Transverse colon (tissue), 4 donors: ENCODE measurements at regions not wholly inside any gene's neighbourhood (a gene's known extent, or its start where the extent isn't known, plus 50 kb on each side); places are given as distances from the start of the nearest gene placed in this dataset.

Experiments used
- DNase-seq: peaks from one replicate; pipeline ENCODE4 v3.0.0-alpha.2; 2019
- H3K27ac ChIP-seq, 4 donors: fragments of 200-600 bp; sonication (generic); 2 replicates each; pipeline ENCODE4 v1.5.1; 2016 to 2018; ENCODE audit warnings: inconsistent platforms in 4 of 4
- H3K27me3 ChIP-seq: fragments of 200-600 bp; sonication (generic); 2 replicates; pipeline ENCODE4 v1.5.1; 2017; ENCODE audit warnings: inconsistent platforms
- H3K36me3 ChIP-seq, 4 donors: fragments of 200-600 bp; sonication (generic); 2 replicates each; pipeline ENCODE4 v1.5.1; 2017 to 2019; ENCODE audit warnings: inconsistent platforms in 4 of 4
- H3K4me1 ChIP-seq, 4 donors: fragments of 200-600 bp; sonication (generic); 2 replicates each; pipeline ENCODE4 v1.5.1; 2017 to 2020; ENCODE audit warnings: inconsistent platforms in 4 of 4
- H3K4me3 ChIP-seq, 4 donors: fragments of 200-600 bp; sonication (generic); 1 replicate in 1 of 4; 2 replicates in 3 of 4; pipeline versions ENCODE4 v1.5.1 to v1.6.1; 2017 to 2019; ENCODE audit warnings: inconsistent platforms in 4 of 4
- H3K9me3 ChIP-seq, 2 donors: fragments of 200-600 bp; sonication (generic); 2 replicates each; pipeline ENCODE4 v1.5.1; 2017 to 2019; ENCODE audit warnings: inconsistent platforms in 2 of 2
- CTCF ChIP-seq, 5 experiments: fragments of 200-600 bp in 3 of 5; fragments of 450-650 bp in 2 of 5; sonication (generic) in 3 of 5; IDR thresholded peaks; 1 replicate in 2 of 5; 2 replicates in 3 of 5; pipeline ENCODE4 v1.5.1; 2016 to 2017; ENCODE audit warnings: antibody characterized with exemption in 5 of 5, inconsistent platforms in 3 of 5, mild to moderate bottlenecking in 2 of 5, moderate library complexity in 1 of 5
- EP300 ChIP-seq: sonication (generic); formaldehyde crosslinking; IDR thresholded peaks from one replicate; pipeline ENCODE4 v1.6.1; 2017; ENCODE audit warnings: antibody characterized with exemption, low read depth
- POLR2A ChIP-seq: fragments of 450-650 bp; IDR thresholded peaks from one replicate; pipeline ENCODE4 v1.6.1; 2016; ENCODE audit warnings: antibody characterized with exemption, mild to moderate bottlenecking, moderate library complexity
- POLR2AphosphoS5 ChIP-seq, 3 donors: sonication (generic); formaldehyde crosslinking; IDR thresholded peaks; one replicate each; pipeline ENCODE4 v1.6.1; 2016; ENCODE audit warnings: antibody characterized with exemption in 3 of 3
- WGBS, 2 donors: methylation state at CpG; one replicate each; pipeline ENCODE4 v1.1.5; 2018; ENCODE audit warnings: low coverage in 1 of 2; 5-methylcytosine and 5-hydroxymethylcytosine counted together
- in situ Hi-C, 4 donors: fragments of 200-750 bp; cut with MboI; loops; one replicate each; pipeline versions ENCODE4 v1.15.0 to v1.15.1; 2017; ENCODE audit warnings: low sequenced_read_pairs in 3 of 4, low pct_ligation_motif_present in 1 of 4, low pct_unique_long_range_greater_than_20kb in 1 of 4
- intact Hi-C: fragments of 100-400 bp; cut with DNase I; formaldehyde crosslinking; loops from one replicate; pipeline ENCODE4 v1.15.1; 2023; ENCODE audit warnings: low total_unique reads

- no peaks in the 10 kb centered on the region for H3K36me3 ChIP-seq
- H3K9me3 ChIP-seq, result no peaks in the 10 kb centered on the region
- H3K27ac ChIP-seq, result no peak overlapping the region
- in situ Hi-C loops, result no loop called here
- intact Hi-C loops, result no loop called here
- 76 to 79% methylated on average over 2 to 3 of the region's 3 CpGs for WGBS, 2 donors
- no peak for DNase-seq
- TF ChIP-seq EP300 (no peak), POLR2AphosphoS5 (IDR thresholded peaks at IDR 0.05) (no peak), CTCF (IDR thresholded peaks at IDR 0.05) (no peak), POLR2A (no peak)
- no peak overlapping the region for H3K4me3 ChIP-seq
- H3K4me1 ChIP-seq, result no peaks in the 10 kb centered on the region
- no peaks in the 10 kb centered on the region for H3K27me3 ChIP-seq
Measured at GRCh38 chr6:138618168-138618567, 118.9 kb upstream of the NHSL1 start.

- 33 to 50% methylated on average over 1 to 3 of the region's 3 CpGs for WGBS, 2 donors
- DNase-seq, result no peak
- H3K27me3 ChIP-seq, result no peaks in the 10 kb centered on the region
- in situ Hi-C loops, result no loop called here
- H3K9me3 ChIP-seq, result no peaks in the 10 kb centered on the region
- no peaks in the 10 kb centered on the region for H3K4me1 ChIP-seq
- H3K27ac ChIP-seq, result no peak overlapping the region
- no peaks in the 10 kb centered on the region for H3K36me3 ChIP-seq
- TF ChIP-seq POLR2A, result no peak
- TF ChIP-seq CTCF (IDR thresholded peaks at IDR 0.05), result no peak
- TF ChIP-seq EP300, result no peak
- no peak for TF ChIP-seq POLR2AphosphoS5 (IDR thresholded peaks at IDR 0.05)
- intact Hi-C loops, result no loop called here
- no peak overlapping the region for H3K4me3 ChIP-seq
Measured at GRCh38 chr6:138620630-138621029, 121.3 kb upstream of the NHSL1 start.

- DNase-seq, result no peak
- intact Hi-C loops (no loop called here), in situ Hi-C loops (no loop called here)
- Histone ChIP-seq H3K4me3 (no peak overlapping the region), H3K4me1 (no peaks in the 10 kb centered on the region), H3K9me3 (no peaks in the 10 kb centered on the region), H3K36me3 (no peaks in the 10 kb centered on the region), H3K27ac (no peak overlapping the region), H3K27me3 (no peaks in the 10 kb centered on the region)
- 82 to 95% methylated on average over 3 to 5 of the region's 5 CpGs for WGBS, 2 donors
- no peak for TF ChIP-seq POLR2A
- TF ChIP-seq POLR2AphosphoS5 (IDR thresholded peaks at IDR 0.05), result no peak
- TF ChIP-seq EP300, result no peak
- TF ChIP-seq CTCF (IDR thresholded peaks at IDR 0.05), result no peak
Measured at GRCh38 chr6:138622967-138623366, 123.7 kb upstream of the NHSL1 start.

- in situ Hi-C loops, result no loop called here
- 91% methylated on average over 3 of the region's 3 CpGs; no CpG with 5 or more reads in 1 of the 2 donors for WGBS, 2 donors
Measured at GRCh38 chr6:138631566-138631965, 132.3 kb upstream of the NHSL1 start.

GRCh38 chr6:138637822-138638221 lies 135.7 kb upstream of the CCDC28A start:
- no peak for TF ChIP-seq EP300
- TF ChIP-seq POLR2A, result no peak
- no peak for TF ChIP-seq CTCF (IDR thresholded peaks at IDR 0.05)
- no peak for TF ChIP-seq POLR2AphosphoS5 (IDR thresholded peaks at IDR 0.05)
- no peaks in the 10 kb centered on the region for H3K27me3 ChIP-seq
- no peak overlapping the region for H3K27ac ChIP-seq
- 77 to 100% methylated on average over 1 of the region's 1 CpG for WGBS, 2 donors
- no peaks in the 10 kb centered on the region for H3K4me1 ChIP-seq
- no peaks in the 10 kb centered on the region for H3K36me3 ChIP-seq
- no peaks in the 10 kb centered on the region for H3K9me3 ChIP-seq
- no peak for DNase-seq
- in situ Hi-C loops (no loop called here), intact Hi-C loops (no loop called here)
- H3K4me3 ChIP-seq, result no peak overlapping the region

More at GRCh38 chr6:138631566-138631965, 132.3 kb upstream of the NHSL1 start:
- no peaks in the 10 kb centered on the region for H3K36me3 ChIP-seq
- intact Hi-C loops, result no loop called here
- no peak overlapping the region for H3K27ac ChIP-seq
- no peak for DNase-seq
- no peak overlapping the region for H3K4me3 ChIP-seq
- no peak for TF ChIP-seq POLR2AphosphoS5 (IDR thresholded peaks at IDR 0.05)
- no peaks in the 10 kb centered on the region for H3K9me3 ChIP-seq
- H3K4me1 ChIP-seq, result no peaks in the 10 kb centered on the region
- H3K27me3 ChIP-seq, result no peaks in the 10 kb centered on the region
